Epidermal melanocyte (primary cell): ENCODE measurements at regions not wholly inside any gene's neighbourhood (a gene's known extent, or its start where the extent isn't known, plus 50 kb on each side); places are given as distances from the start of the nearest gene placed in this dataset.
"Not testable (repeated sequence)": the region's sequence is repeated elsewhere in the genome, so short reads cannot be mapped to it uniquely, and the experiment has no call there.

Experiments used
- DNase-seq: peaks from one replicate; pipeline ENCODE4 v3.0.0; 2011; ENCODE audit warnings: low spot score; ENCODE audit not compliant: insufficient read length

GRCh38 chr2:121047383-121047782 lies 237.6 kb downstream of the TFCP2L1 start:
- DNase-seq: no peak

DNA sequence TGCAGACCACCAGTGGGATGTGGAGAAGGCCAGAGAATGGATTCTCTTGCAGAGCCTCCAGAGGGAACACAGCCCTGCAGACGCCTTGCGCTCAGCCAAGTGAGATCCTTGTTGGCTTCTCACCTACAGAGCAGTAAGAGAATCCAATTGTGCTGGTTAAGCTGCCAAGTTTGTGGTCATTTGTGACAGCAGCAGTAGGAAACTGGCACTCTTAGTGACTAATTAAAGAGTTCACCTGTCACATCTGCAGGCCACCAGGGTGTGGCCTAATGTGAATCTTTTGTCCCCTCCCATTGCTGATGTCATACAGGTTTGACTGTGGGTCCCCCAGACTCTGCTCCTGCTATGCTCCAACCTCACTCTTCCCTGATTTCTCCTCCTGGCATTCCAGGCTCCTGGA lies 235.9 kb downstream of the TFCP2L1 start:
- no peak for DNase-seq

DNA sequence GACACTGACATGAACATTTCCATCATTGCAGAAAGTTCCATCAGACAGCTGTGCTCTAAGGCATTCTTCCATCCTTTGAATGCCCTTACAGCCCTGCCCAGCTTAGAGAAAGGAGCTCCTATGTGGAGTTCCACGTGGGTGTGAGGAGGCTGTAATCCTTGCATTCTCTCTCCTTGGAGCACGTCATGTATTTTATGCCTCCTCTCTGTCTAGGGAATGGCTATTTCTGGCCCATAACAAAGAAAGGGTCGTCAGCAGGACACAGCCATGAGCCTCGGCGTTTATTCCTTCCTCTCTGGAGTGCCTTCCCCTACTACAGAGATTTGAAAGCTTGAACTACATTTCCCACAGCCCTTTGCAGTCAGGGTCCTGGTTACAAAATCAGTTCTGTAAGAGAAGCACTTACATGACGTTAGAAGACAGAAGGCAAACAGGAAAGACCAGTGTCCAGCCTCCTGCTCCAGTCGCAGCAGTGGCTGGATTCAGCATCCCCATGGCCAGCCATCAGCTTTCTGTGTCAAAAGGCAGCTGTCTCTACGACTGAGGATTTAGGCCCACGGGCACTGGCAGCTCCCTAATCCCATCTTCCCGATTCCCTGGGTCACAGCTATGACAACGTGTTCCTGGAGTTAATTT lies 234.9 kb downstream of the TFCP2L1 start:
- DNase-seq: no peak

DNA sequence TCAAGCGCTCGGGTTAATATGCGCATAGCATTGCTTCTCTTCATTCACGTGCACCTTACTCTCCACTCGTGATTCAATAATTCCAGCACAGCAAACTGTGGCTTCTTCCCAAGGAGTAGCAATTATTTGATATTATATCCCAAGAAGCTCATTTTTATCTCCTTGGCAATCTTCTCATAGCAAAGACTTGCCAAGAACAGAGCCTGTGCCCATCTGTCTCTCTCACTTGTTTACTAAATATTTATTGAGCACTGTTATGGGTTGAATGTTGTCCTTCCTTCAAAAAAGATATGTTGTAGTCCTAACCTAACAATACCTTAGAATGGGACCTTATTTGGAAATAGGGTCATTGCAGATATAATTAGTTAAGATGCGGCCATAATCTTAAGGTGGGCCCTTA lies 233.7 kb downstream of the TFCP2L1 start:
- no peak for DNase-seq

GRCh38 chr2:121052023-121052422 lies 233.0 kb downstream of the TFCP2L1 start:
- no peak for DNase-seq

DNA sequence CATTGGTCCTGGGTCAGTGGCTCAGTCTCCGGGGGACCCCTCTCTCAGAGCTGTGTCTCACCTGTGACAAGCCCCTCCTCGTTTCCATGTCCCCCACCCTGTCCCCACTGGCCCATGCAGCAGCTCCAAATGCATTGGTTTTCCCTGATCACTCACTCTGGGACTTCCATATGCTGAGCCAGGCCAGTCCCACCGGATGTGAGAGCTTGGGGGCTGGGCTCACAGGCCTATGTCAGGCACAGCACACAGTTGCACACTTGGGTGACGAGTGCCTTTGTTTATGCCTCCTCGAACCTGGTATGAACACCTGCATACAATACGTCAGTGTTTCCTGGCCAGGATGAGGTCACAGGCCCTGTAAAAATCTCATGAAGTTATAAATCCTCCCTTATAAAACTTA lies 232.5 kb downstream of the TFCP2L1 start:
- no peak for DNase-seq

DNA sequence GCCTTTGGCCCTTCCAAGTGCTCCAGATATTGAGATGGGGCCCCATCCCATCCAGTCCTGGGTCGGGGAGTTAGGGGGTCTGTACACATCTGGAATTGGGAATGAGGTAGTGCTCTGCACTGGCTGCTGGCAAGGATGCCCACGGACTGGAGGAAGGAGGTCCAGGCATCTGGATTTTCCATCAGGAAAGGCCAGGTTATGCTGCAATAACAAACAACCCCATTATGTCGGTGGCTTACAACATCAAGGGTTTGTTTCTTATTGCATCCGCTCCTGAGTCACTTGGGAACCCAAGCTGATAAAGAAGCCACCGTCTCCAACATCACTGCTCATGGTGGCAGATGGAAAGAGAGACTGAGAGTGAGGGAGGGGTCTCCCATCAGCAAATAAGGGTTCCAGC lies 229.9 kb downstream of the TFCP2L1 start:
- DNase-seq: no peak

DNA sequence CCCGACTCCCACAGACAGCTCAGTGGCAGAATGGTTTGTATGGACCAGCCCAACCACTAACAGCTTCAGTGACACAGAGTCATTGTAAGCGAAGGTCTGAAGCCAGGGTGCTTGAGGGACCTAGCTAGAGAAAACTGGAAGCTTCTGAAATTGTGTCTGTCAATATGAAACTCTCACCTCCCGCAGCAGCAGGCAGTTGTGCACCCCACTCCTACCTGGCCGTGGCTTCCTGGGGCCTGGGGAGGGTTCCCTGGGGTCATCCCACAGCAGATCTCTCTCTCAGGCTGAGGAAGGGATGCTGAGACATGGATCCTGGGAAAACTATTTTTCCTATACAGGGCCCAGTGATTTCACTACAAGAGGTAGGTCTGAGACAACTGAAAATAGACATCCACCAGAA lies 229.5 kb downstream of the TFCP2L1 start:
- DNase-seq: no peak

DNA sequence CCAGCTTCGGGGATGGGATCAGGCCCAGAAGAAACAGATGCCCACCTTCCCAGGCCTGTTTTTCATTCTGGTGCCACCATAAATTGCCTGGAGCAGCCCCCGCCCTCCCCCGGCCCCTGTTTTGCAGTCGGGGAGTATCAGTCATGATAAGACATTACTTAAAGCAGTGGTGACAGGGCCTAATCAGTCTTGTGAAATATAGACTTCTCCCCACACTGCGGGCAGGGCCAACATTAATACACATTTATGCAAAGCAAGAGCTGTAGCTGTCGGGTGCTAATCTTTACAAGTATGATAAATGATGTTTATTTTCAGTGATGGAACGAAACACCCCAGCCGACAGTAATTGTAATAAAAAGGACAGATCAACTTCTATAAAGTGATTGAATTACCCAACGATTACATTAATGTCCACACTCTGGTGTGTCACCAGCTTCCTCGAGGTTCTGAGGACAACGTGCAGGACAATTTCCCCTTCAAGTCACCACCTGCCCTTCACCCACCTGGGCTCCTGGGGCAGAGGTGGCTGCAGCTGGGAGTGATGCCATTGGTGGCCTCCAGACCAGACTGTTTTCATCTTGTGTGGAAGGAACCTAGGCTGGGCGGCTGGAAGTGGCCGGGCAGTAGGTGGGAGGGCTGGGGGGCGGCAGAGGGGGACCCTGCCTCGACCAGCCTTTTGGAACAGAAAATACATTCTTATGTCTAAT lies 226.0 kb downstream of the TFCP2L1 start:
- no peak for DNase-seq

DNA sequence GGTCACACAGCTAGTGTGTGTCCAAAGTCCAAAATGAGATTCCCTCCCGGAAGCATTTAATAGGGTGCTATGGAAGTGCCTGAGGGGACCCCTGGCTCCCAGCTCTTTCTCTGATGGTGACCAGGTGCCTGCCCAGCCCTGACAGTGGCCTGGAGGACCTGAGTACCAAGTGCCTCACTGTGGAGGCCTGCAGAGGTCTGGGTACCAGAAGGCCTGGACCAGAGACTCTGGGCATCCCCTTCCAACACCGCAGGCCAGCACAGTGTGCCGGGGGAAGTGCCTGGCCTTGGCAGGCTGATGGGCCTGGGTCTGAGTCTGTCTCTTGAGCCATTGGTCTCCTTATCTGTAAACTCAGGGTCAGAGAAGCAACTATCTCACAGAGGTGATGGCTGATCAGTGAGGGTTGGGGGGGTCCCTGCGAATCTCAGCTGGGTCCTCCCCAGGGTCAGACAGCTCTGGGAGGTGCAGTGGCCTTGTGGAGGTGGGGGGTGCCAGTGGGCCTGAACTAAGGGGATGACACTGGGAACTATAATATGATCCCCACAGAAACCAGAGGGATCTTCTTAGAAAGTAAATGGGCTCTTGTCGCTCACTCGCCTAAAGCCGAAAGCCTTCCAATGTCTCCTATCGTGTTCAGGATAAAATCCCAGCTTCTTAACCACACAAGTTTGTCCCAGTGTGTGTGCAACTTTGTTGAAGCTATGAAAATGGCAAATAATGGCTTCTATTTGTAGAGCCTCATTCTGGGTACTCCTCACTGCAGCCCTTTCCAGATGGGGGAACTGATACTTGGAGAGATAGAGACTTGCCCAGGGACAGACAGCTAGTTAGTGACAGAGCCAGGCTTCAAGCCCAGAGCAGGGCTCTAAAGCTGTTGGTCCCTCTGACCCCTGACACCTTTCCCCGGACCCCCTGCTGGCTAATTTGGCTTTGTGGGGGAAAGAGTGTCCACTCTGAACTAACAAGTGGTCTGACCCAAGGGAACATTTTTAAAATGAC lies 225.1 kb downstream of the TFCP2L1 start:
- DNase-seq: no peak

- DNase-seq: no peak
Measured at GRCh38 chr2:121061633-121062032, 223.4 kb downstream of the TFCP2L1 start.

- no peak for DNase-seq
Measured at GRCh38 chr2:121063471-121063870, 221.5 kb downstream of the TFCP2L1 start.

DNA sequence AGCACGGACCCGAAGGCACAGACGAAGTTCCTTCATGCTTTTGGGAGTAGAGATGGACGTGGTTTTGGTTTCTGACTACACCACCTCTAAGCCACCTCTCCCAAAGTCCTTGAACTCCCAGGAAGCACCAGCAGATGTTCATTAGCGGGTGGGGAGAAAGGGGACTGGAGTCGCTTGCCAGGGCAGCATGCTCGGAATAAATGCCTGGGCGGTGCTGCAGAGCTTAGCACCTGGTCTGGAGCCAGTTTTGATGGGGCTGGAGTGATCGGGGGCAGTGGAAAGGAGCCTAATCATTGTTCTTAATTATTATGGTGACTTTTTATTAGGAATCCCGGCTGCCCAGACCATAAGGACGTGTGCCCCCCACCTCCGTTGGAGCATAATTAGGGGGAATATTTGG lies 220.8 kb downstream of the TFCP2L1 start:
- no peak for DNase-seq

GRCh38 chr2:121065239-121065638 lies 219.8 kb downstream of the TFCP2L1 start:
- no peak for DNase-seq

GRCh38 chr2:121066526-121066925 lies 218.5 kb downstream of the TFCP2L1 start:
- no peak for DNase-seq

GRCh38 chr2:121068851-121069250 lies 216.2 kb downstream of the TFCP2L1 start:
- DNase-seq: no peak

GRCh38 chr2:121069434-121069969 lies 215.5 kb downstream of the TFCP2L1 start:
- DNase-seq: no peak

GRCh38 chr2:121070061-121070460 lies 214.9 kb downstream of the TFCP2L1 start:
- not testable (repeated sequence) for DNase-seq

DNA sequence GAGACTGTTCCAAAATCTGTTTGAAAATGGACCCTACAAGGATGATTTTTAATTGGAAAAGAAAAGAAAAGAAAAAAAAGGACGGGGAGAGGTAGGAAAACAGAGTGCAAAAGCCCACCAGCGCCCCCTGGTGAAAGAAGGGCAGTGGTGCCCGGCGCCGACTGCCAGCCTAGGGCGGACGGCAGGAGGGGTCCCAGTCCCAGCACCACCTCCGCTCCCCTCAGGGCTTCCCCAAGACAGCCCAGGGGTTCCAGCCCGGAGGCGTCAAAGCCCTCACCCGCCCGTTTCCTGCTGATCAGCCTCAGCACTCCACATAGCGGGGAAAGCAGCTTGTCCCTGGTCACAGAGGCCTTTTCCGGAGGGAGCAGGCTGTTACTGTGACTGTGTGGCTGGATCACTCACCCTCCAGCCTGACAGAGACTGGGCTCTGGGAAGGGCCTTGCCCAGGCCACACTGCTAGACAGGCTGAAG lies 213.9 kb downstream of the TFCP2L1 start:
- DNase-seq: peak; percentile 79

DNA sequence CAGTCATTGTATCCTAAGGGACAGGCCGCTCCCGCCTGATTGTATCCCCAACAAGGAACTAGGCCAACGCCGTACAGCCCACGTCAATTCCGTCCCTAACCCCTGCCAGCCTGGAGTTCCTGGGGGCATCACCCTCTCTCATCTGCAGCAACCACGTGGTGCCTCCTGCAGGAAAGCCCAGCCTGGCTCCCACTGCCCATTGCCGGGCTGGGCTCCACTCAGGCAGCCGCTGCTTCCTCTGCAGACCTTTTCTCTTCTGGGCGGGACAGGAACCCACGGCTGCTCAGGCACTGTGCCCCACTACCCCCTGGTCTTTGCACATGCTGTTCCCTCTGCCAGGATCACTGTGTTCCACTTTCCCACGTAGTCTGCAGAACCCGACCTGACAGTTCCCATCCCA lies 212.2 kb downstream of the TFCP2L1 start:
- DNase-seq: no peak

DNA sequence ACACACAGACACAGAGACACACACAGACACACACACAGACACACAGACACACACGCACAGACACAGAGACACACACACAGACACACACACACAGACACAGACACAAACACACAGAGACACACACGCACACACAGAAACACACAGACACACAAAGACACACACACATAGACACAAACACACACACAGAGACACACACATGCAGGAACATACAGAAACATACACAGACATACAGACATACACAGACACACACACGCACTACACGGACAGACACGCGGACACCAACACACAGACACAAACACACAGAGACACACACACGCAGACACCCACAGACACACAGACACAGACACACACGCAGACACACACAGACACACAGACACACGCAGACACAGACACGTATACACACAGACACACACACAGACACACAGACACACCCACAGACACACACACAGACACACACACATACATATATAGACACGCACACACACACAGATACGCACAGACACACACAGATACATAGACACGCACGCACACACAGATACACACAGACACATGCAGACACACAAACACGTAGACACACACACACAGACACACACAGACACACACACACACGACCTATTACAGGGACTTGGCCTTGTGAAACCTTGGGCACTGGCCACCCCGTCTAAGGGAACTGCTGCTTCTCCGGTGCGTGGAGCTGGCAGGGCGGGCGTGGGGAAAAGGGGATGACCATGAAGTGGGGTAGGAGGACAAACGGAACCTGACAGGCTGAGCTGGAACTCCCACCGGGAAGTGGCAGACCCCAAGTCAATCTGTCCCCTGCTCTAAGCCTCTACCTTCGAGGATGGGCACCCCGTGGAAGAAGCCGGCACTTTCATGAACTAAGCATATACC lies 211.4 kb downstream of the TFCP2L1 start:
- no peak for DNase-seq
